ENCODE measurements at regions not wholly inside any gene's neighbourhood (a gene's known extent, or its start where the extent isn't known, plus 50 kb on each side); places are given as distances from the start of the nearest gene placed in this dataset.

- Histone ChIP-seq H3K79me2 (ENCODE audit: control insufficient read depth, insufficient read depth, low read length) (no peaks in the 10 kb centered on the region), H3K9me3 (ENCODE audit: control insufficient read depth, insufficient read depth, low read depth, low read length) (no peaks in the 10 kb centered on the region), H4K20me1 (ENCODE audit: control insufficient read depth, extremely low read depth, insufficient read depth, low read length) (no peaks in the 10 kb centered on the region), H3K27ac (ENCODE audit: insufficient read depth, low read length) (no peak overlapping the region), H3K4me3 (replicated peaks in 1 of 4; ENCODE audit: control extremely low read depth in 1 of 4, insufficient read depth in 1 of 4, low read depth in 3 of 4, low read length in 4 of 4) (no peak overlapping the region), H3K27me3 (ENCODE audit: control insufficient read depth, insufficient read depth, low read length) (no peaks in the 10 kb centered on the region), H3K9ac (ENCODE audit: insufficient read depth, low read length) (no peak overlapping the region), H3K36me3 (ENCODE audit: control insufficient read depth, insufficient read depth, low read length) (no peaks in the 10 kb centered on the region), H2AFZ (ENCODE audit: low read length) (no peak overlapping the region), H3K4me2 (ENCODE audit: extremely low read depth, insufficient read depth, low read length) (no peak overlapping the region), H3K4me1 (ENCODE audit: control insufficient read depth, extremely low read depth, insufficient read depth, low read length) (no peaks in the 10 kb centered on the region)
- DNase-seq (ENCODE audit: low read depth in 2 of 2): no peak
- TF ChIP-seq CTCF (conservative IDR thresholded peaks at IDR 0.05 in 1 of 2, IDR thresholded peaks at IDR 0.05 in 1 of 2; ENCODE audit: low read depth in 1 of 2, low read length in 2 of 2): no peak
- no peak for TF ChIP-seq EZH2 (IDR thresholded peaks at IDR 0.05; ENCODE audit: low read length, missing control alignments)
Measured at GRCh38 chr4:126616795-126617194, 1016.0 kb upstream of the INTU start.

DNA sequence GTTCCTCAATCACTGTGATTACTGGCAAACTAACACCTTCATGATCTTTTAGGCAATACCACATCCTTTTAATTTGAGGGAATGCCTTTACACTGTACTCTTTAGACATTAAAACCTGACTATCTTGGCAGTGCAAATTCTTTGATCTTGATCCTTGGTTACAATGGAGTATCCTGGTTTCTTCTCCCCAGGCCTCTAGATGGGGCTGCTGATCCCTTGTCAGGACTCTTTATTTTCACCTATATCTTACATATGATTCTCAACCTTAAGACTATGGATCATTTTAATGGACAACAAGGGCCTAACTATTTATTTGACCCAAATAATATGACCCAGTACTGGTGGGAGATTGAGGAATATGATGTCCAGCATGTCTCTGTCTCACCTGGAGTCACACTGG is 1005.5 kb upstream of the INTU start:
- Histone ChIP-seq H3K9me3 (ENCODE audit: control insufficient read depth, insufficient read depth, low read depth, low read length) (no peaks in the 10 kb centered on the region), H3K4me1 (ENCODE audit: control insufficient read depth, extremely low read depth, insufficient read depth, low read length) (no peaks in the 10 kb centered on the region), H3K4me2 (ENCODE audit: extremely low read depth, insufficient read depth, low read length) (no peak overlapping the region), H3K27ac (ENCODE audit: insufficient read depth, low read length) (no peak overlapping the region), H4K20me1 (ENCODE audit: control insufficient read depth, extremely low read depth, insufficient read depth, low read length) (no peaks in the 10 kb centered on the region), H3K9ac (ENCODE audit: insufficient read depth, low read length) (no peak overlapping the region), H2AFZ (ENCODE audit: low read length) (no peak overlapping the region), H3K4me3 (replicated peaks in 1 of 4; ENCODE audit: control extremely low read depth in 1 of 4, insufficient read depth in 1 of 4, low read depth in 3 of 4, low read length in 4 of 4) (no peak overlapping the region), H3K79me2 (ENCODE audit: control insufficient read depth, insufficient read depth, low read length) (no peaks in the 10 kb centered on the region), H3K36me3 (ENCODE audit: control insufficient read depth, insufficient read depth, low read length) (no peaks in the 10 kb centered on the region), H3K27me3 (ENCODE audit: control insufficient read depth, insufficient read depth, low read length) (no peaks in the 10 kb centered on the region)
- peak; percentile 10 to 53 for DNase-seq (ENCODE audit: low read depth in 2 of 2)
- TF ChIP-seq EZH2 (IDR thresholded peaks at IDR 0.05; ENCODE audit: low read length, missing control alignments): no peak
- TF ChIP-seq CTCF (conservative IDR thresholded peaks at IDR 0.05 in 1 of 2, IDR thresholded peaks at IDR 0.05 in 1 of 2; ENCODE audit: low read depth in 1 of 2, low read length in 2 of 2): peak; percentile 52 to 77

- H3K27me3 ChIP-seq (ENCODE audit: control insufficient read depth, insufficient read depth, low read length): no peaks in the 10 kb centered on the region
- TF ChIP-seq EZH2 (IDR thresholded peaks at IDR 0.05; ENCODE audit: low read length, missing control alignments): no peak
- no peak for TF ChIP-seq CTCF (conservative IDR thresholded peaks at IDR 0.05 in 1 of 2, IDR thresholded peaks at IDR 0.05 in 1 of 2; ENCODE audit: low read depth in 1 of 2, low read length in 2 of 2)
Measured at GRCh38 chr4:126628933-126629332, 1003.8 kb upstream of the INTU start.

More at GRCh38 chr4:126628933-126629332, 1003.8 kb upstream of the INTU start:
- H3K4me2 ChIP-seq (ENCODE audit: extremely low read depth, insufficient read depth, low read length): no peak overlapping the region
- H3K4me1 ChIP-seq (ENCODE audit: control insufficient read depth, extremely low read depth, insufficient read depth, low read length): no peaks in the 10 kb centered on the region
- H3K27ac ChIP-seq (ENCODE audit: insufficient read depth, low read length): no peak overlapping the region
- H3K9ac ChIP-seq (ENCODE audit: insufficient read depth, low read length): no peak overlapping the region
- H3K36me3 ChIP-seq (ENCODE audit: control insufficient read depth, insufficient read depth, low read length): no peaks in the 10 kb centered on the region
- no peak overlapping the region for H3K4me3 ChIP-seq (replicated peaks in 1 of 4; ENCODE audit: control extremely low read depth in 1 of 4, insufficient read depth in 1 of 4, low read depth in 3 of 4, low read length in 4 of 4)
- no peaks in the 10 kb centered on the region for H4K20me1 ChIP-seq (ENCODE audit: control insufficient read depth, extremely low read depth, insufficient read depth, low read length)
- no peak for DNase-seq (ENCODE audit: low read depth in 2 of 2)
- no peaks in the 10 kb centered on the region for H3K9me3 ChIP-seq (ENCODE audit: control insufficient read depth, insufficient read depth, low read depth, low read length)
- H2AFZ ChIP-seq (ENCODE audit: low read length): no peak overlapping the region
- no peaks in the 10 kb centered on the region for H3K79me2 ChIP-seq (ENCODE audit: control insufficient read depth, insufficient read depth, low read length)

Measured in fibroblast of lung (primary cell).